Activated naive CD8-positive, alpha-beta T cell treated with anti-CD3 and anti-CD28 coated beads for 36 hours (primary cell): ENCODE measurements at regions not wholly inside any gene's neighbourhood (a gene's known extent, or its start where the extent isn't known, plus 50 kb on each side); places are given as distances from the start of the nearest gene placed in this dataset.

ENCODE experiments used
- DNase-seq: peaks from one replicate; pipeline ENCODE4 v3.0.0; 2021
- H3K27ac Mint-ChIP-seq: one replicate; pipeline ENCODE4 v1.8.0; 2022; ENCODE audit warnings: mild to moderate bottlenecking, moderate library complexity, mixed read lengths
- H3K27me3 Mint-ChIP-seq: one replicate; pipeline ENCODE4 v1.8.0; 2022; ENCODE audit warnings: mild to moderate bottlenecking, mixed read lengths
- H3K36me3 Mint-ChIP-seq: one replicate; pipeline ENCODE4 v1.8.0; 2021; ENCODE audit warnings: mild to moderate bottlenecking, mixed read lengths
- H3K4me1 Mint-ChIP-seq: one replicate; pipeline ENCODE4 v1.8.0; 2021; ENCODE audit warnings: mixed read lengths
- H3K4me3 Mint-ChIP-seq: one replicate; pipeline ENCODE4 v1.8.0; 2022; ENCODE audit warnings: mild to moderate bottlenecking, moderate library complexity, mixed read lengths
- H3K9me3 Mint-ChIP-seq: one replicate; pipeline ENCODE4 v1.8.0; 2022; ENCODE audit warnings: mixed read lengths

DNA sequence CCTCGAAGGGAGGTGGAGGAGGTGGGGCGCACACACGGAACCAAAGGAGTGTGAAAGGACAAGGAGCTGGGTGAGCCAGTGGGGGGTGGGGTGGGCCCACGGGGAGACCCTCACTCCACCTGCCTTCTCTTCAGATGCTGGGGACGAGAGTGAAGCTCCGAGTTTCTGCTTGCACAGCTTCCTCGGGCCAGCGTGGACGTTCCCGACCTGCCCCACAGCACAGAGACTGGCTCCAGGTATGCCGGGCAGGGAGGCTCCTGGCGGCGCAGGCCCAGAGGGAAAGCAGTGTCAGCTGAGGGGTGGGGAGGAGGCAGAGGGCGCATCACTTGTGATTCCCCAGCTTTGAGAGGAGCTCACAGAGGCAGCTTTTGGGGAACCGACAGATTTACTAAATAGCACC, 98.5 kb upstream of the RPS6KA2 start:
- Mint-ChIP-seq H3K27me3 (no peaks in the 10 kb centered on the region), H3K4me3 (no peak overlapping the region), H3K27ac (no peak overlapping the region), H3K9me3 (no peaks in the 10 kb centered on the region), H3K36me3 (no peaks in the 10 kb centered on the region), H3K4me1 (peaks cover 10% of the 10 kb centered on the region)
- DNase-seq, result no peak

DNA sequence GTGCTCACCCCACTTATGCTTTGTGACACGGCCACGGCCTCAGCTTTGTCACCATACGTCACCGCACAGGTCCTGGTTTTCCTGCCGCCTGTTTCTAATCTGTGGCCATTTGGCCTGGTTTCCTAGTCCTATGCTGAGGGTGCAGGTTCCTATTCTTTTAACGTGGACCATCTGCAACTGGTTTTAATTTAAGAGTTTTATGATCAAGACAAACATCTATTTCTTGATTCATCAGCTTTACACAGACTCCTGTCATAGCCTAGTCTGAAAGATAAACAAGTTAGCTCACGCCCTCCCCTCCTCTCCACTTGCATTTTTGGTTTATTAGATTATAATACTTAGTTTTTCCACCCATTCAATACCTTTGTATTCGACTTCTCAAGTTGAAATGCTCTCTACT, 97.5 kb upstream of the RPS6KA2 start:
- Mint-ChIP-seq H3K4me3 (no peak overlapping the region), H3K27ac (no peak overlapping the region), H3K27me3 (no peaks in the 10 kb centered on the region), H3K4me1 (peaks cover 4% of the 10 kb centered on the region), H3K9me3 (no peaks in the 10 kb centered on the region), H3K36me3 (no peaks in the 10 kb centered on the region)
- no peak for DNase-seq

DNA sequence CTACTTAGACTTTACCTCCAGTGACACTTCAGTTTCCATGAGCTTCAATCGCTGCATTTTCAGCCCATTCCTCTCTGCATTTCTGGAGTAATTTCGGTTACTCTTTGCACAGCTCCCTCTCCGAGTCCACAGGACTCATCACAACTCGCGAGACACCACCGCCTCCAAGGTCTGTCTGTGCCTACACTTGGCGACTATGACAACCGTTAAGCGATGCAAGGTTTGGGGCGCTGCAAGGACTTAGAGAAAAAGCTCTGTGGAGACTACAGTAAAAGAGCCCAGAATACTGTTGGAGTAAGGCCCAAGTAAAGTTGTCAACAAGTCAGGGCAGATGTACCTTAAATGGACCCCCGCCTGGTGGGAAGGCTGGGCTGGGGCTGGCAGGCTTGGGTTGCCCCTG, 95.7 kb upstream of the RPS6KA2 start:
- Mint-ChIP-seq H3K27me3 (no peaks in the 10 kb centered on the region), H3K36me3 (no peaks in the 10 kb centered on the region), H3K4me1 (no peaks in the 10 kb centered on the region), H3K9me3 (no peaks in the 10 kb centered on the region), H3K4me3 (no peak overlapping the region), H3K27ac (no peak overlapping the region)
- DNase-seq, result no peak

DNA sequence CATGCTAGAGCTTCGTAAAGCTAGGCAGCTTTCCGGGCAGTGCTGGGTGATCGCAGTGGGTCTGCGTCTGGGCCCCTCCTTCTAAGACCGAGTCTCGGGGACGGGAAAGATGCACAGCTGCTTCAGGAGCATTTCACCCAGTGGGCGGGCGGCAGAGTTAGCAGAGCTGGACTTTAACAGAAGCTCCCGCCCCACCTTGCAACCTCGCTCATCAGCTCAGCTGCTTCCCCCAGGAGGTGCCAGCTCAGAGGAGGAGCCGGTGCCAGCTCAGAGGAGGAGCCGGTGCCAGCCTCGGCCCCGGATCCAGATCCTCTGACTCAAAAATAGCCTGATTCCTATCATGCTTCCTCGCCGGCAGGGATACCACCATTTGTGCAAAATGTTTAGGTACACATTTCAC, 94.5 kb upstream of the RPS6KA2 start:
- Mint-ChIP-seq H3K4me3 (no peak overlapping the region), H3K27me3 (no peaks in the 10 kb centered on the region), H3K4me1 (no peaks in the 10 kb centered on the region), H3K36me3 (no peaks in the 10 kb centered on the region), H3K27ac (no peak overlapping the region), H3K9me3 (no peaks in the 10 kb centered on the region)
- no peak for DNase-seq

DNA sequence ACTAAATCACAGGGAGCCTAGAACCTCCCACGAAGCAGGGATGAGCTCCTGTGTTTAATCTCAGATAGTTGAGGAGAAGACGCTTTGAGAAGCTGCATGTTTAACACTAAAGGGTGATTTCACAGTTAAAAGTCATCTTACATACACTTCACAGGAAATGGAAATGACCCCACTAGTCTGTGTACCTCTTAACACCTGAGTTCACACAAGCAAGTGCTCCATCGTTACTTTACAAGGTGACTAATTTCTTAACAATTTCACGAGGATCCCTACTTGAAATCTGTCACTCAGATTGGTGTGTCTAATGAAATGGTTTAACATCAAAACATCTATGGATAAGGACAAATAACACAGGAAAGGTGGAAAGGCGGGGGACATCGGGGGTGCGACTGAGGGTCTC, 93.8 kb upstream of the RPS6KA2 start:
- Mint-ChIP-seq H3K4me3 (no peak overlapping the region), H3K27me3 (no peaks in the 10 kb centered on the region), H3K9me3 (no peaks in the 10 kb centered on the region), H3K36me3 (no peaks in the 10 kb centered on the region), H3K4me1 (no peaks in the 10 kb centered on the region), H3K27ac (no peak overlapping the region)
- DNase-seq, result no peak

DNA sequence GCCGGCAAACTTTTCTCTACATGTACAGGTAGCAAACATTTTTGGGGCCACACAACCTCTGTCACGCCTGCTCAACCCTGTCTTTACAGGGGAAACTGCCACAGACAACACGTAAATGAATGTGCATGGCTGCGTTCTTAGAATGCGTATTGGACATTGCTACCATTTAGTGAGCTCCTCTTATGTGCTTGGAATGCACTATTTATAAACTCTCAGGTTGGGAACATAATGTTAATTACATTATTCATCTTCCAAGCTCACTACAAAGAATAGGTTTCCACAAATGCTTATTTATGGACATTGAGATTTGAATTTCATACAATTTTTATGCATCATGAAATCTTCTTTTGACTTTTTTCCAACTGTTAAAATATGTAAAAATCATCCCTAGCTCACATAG, 92.0 kb upstream of the RPS6KA2 start:
- DNase-seq, result no peak
- Mint-ChIP-seq H3K4me3 (no peak overlapping the region), H3K36me3 (no peaks in the 10 kb centered on the region), H3K27ac (no peak overlapping the region), H3K9me3 (no peaks in the 10 kb centered on the region), H3K4me1 (no peaks in the 10 kb centered on the region), H3K27me3 (no peaks in the 10 kb centered on the region)

DNA sequence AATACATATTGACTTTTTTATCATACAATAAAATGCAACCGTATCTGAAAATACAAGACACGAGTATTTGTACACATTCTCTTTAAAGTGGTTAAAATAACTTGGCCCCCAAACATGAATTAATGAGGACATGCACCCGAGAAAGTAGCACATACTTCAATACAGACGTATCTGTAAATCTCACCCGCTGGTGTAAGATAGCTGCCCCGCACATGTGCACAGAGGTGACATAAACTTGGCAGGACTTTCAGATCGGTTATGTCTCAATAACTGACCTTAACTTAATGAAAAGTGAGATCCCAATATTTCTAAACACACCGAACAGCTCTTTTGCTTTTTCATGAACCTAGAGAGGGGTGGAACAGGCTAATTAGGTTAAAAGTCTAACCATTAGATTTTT, 91.5 kb upstream of the RPS6KA2 start:
- no peaks in the 10 kb centered on the region for H3K36me3 Mint-ChIP-seq
- H3K4me3 Mint-ChIP-seq, result no peak overlapping the region
- no peaks in the 10 kb centered on the region for H3K9me3 Mint-ChIP-seq
- H3K4me1 Mint-ChIP-seq, result no peaks in the 10 kb centered on the region
- H3K27me3 Mint-ChIP-seq, result no peaks in the 10 kb centered on the region
- no peak overlapping the region for H3K27ac Mint-ChIP-seq
- no peak for DNase-seq

DNA sequence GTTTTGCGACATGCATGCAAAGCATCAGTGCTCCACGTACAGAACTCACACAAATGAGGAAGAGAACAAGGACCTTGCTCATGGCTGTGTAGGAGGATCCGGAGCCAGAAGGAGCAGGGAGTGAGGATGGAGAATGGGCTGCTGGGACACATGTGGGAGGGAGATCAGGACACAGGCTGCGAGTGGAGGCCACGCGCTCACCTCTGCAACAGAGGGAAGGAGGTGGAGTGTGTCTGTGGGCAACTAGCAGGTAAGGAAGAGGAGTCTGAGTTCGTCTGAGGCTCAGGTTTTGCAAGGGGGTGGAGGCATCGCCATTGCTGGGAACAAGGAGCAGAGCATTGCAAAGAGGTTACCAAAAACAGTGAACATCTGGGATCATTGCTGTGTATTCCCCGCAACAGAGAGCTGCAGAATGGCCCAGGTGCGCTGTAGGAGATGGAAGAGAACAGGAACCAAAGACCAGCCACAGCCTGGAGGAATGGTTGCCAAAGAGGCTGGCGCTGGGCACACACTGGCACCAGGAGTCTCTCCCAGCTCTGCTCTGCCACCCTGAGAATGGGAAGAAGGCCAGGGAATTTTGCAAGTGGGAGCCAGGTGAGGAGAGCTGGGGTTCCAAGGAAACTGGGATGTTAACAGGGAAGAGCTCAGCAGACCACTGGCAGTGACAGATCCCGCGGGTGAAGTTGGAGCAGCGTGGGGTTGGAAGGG, 90.0 kb upstream of the RPS6KA2 start:
- DNase-seq, result no peak
- Mint-ChIP-seq H3K36me3 (no peaks in the 10 kb centered on the region), H3K27ac (no peak overlapping the region), H3K9me3 (no peaks in the 10 kb centered on the region), H3K4me1 (no peaks in the 10 kb centered on the region), H3K4me3 (no peak overlapping the region), H3K27me3 (no peaks in the 10 kb centered on the region)

DNA sequence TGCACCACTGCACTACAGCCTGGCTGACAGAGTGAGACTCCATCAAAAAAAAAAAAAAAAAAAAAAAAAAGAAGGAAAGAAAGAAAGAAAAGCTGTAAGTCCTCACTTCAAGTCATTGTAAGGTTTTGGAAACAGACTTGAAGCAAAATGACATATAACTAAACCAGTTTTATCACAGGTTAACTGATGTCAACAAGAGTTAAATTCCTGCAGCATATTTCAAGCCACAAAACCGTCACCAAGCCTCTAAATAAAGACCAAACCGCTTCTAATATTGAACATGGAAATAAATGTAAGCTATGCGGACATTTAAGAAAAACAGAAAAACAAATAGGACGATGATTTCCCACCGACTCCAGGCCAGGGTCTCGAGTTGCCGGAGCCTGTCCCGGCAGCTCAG, 88.9 kb upstream of the RPS6KA2 start:
- Mint-ChIP-seq H3K27me3 (no peaks in the 10 kb centered on the region), H3K36me3 (peaks cover 3% of the 10 kb centered on the region), H3K9me3 (peaks cover 6% of the 10 kb centered on the region), H3K27ac (no peak overlapping the region), H3K4me1 (no peaks in the 10 kb centered on the region), H3K4me3 (no peak overlapping the region)
- DNase-seq, result no peak

DNA sequence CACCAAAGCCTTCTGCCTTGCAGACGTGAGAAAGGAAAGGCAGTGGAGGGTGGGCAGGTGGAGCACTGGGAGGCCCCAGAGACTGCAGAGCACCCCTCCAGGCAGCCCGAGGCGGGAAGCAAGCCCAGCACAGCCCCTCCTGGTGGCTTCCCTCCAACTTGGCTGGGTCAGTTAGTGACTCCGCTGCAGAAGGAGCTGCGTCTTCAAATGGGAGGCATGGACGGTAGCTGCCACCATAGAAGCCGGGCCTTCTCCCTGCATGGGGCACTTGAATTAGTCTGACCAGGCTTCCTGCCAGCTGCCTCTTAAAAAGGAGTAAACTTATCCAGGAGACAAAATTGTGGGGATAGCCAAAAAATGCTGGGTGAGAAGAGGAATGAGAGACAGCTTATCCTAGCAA, 88.0 kb upstream of the RPS6KA2 start:
- Mint-ChIP-seq H3K4me1 (no peaks in the 10 kb centered on the region), H3K4me3 (no peak overlapping the region), H3K36me3 (peaks cover 3% of the 10 kb centered on the region), H3K9me3 (peaks cover 6% of the 10 kb centered on the region), H3K27ac (no peak overlapping the region), H3K27me3 (no peaks in the 10 kb centered on the region)
- no peak for DNase-seq

DNA sequence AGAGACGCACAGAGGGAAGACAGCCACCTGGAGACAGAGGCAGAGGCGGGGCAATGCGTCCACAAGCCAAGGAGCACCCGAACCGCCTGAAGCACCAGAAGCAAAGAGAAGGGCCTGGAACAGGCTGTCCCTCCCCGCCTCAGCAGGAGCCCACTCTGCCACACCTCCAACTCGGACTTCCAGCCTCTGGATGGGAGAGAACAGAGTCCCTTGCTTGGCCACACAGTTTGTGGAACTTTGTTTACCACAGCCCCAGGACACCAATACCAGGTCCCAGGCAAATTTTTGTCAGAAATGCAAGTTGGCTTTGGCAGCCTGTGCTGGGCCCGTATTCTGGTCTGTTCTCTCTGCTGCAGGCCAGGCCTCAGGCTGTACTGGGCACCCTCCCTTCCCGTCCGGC, 87.5 kb upstream of the RPS6KA2 start:
- H3K4me3 Mint-ChIP-seq, result no peak overlapping the region
- no peak overlapping the region for H3K27ac Mint-ChIP-seq
- H3K9me3 Mint-ChIP-seq, result peaks cover 6% of the 10 kb centered on the region
- no peaks in the 10 kb centered on the region for H3K4me1 Mint-ChIP-seq
- peaks cover 3% of the 10 kb centered on the region for H3K36me3 Mint-ChIP-seq
- no peak for DNase-seq
- H3K27me3 Mint-ChIP-seq, result no peaks in the 10 kb centered on the region

DNA sequence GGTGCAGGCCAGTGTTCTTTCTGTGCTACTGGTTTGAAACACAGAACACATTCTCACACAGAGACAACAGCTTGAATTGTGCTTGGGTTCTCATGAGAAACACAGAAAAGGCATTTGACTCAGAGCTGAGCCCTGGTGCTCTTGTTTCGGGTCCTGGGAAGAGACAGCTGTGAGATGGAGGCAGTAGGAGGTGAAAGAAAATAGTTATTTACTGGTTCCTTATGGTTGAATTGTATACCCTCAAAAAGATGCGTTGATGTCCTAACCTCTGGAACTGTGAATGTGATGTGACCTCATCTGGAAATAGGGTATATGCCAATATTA, 87.1 kb upstream of the RPS6KA2 start:
- H3K9me3 Mint-ChIP-seq, result peaks cover 6% of the 10 kb centered on the region
- H3K36me3 Mint-ChIP-seq, result peaks cover 3% of the 10 kb centered on the region
- H3K27me3 Mint-ChIP-seq, result no peaks in the 10 kb centered on the region
- H3K27ac Mint-ChIP-seq, result no peak overlapping the region
- no peak for DNase-seq
- no peaks in the 10 kb centered on the region for H3K4me1 Mint-ChIP-seq
- H3K4me3 Mint-ChIP-seq, result no peak overlapping the region

DNA sequence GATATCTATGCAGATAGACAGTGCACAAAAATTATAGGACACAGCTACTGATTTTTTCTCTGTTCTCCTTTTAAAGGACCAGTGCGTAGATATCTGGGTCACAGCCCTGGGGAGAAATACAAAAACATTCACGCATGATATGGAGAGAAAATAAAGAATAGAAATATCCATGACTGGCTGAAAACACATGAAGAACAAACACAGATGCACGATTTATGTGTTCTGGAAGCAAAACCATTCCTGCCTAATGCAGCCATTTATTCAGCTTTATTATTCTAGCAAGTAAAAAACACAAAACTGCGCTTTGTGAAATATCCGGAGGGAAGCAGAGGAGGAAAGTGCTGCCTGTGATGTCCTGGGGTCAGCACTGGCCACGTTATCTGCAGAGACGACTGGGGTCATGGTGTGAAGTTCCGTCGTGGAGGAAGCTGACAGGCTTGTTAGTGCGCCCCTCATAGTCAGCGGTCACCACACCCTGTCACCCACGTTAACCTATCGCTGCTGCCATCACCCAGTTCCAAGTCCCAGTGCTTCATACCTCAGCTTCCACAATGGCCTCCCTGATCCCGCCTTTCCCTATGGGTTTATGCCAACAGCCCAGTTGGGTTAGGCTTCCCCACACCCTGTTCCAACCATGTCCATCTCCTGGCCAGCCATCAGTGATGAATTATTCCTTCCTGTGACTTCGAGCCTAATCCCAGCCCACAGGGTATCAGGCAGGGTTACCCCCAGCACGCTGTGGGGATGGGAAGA, 86.6 kb upstream of the RPS6KA2 start:
- H3K27me3 Mint-ChIP-seq, result no peaks in the 10 kb centered on the region
- H3K36me3 Mint-ChIP-seq, result peaks cover 3% of the 10 kb centered on the region
- H3K4me3 Mint-ChIP-seq, result no peak overlapping the region
- DNase-seq, result no peak
- H3K27ac Mint-ChIP-seq, result no peak overlapping the region
- no peaks in the 10 kb centered on the region for H3K4me1 Mint-ChIP-seq
- H3K9me3 Mint-ChIP-seq, result peaks cover 6% of the 10 kb centered on the region

DNA sequence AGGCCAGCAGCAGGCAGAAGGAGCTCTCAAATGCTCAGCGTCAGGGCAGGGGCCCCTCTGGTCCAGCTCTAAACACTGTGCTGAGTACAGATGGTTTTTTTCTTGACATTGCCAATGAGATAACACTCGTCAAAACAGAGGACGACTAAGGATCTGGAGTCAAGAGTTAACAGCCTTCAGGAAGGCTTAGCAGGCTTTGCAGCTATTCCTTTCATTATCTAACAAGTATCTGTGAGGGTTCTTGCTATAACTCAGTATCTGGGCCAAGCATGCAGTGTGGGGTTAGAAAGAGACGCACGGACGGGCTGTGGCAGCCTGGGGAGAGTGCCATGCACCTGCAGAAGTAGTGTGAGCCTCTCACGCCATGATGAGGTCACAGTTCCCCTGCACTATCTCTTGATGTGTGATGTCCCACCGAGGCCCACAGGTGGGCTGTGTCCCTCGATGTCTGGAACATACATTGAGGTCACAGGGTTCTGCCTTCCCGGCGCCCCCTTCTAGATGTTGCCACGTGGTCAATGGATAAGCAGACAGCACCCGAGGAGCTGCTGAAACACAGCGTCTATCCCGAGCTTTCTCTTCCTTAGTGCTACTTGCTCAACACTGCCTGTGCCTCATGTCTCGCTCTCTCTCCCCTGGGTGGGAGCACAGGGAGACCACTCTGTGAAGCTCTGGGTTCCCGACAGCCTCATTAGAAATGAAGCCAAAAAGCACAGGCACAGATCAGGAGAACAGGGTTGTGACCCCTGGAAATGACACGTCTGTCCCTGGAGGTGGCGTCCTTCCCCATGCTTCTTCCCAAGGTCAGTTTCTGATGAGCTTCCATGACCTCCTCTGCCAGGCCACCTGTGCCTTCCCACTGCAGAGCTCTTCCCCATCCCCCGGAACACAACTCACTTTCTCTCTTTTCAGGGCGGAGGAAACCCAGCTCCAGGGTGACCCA, 85.5 kb upstream of the RPS6KA2 start:
- Mint-ChIP-seq H3K9me3 (peaks cover 6% of the 10 kb centered on the region), H3K4me3 (no peak overlapping the region), H3K36me3 (peaks cover 3% of the 10 kb centered on the region), H3K4me1 (no peaks in the 10 kb centered on the region), H3K27me3 (no peaks in the 10 kb centered on the region), H3K27ac (no peak overlapping the region)
- DNase-seq, result no peak

DNA sequence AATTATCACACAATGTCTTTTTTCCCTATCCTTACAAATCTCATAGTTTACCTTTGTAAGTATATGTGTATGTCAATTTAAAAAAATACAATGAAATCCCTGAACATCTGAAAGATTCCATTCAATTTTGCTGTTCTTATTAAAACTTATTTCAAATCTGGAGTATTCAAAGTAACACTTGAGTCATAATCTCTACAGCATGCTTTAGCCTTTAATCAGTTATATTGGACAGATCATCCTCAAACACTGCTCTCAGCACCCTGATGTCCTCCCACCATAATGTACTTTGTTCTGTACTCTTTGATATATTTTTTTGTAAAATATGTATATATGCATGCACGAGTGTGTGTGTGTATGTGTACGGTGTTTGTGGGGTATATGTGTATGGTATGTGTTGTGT, 83.0 kb upstream of the RPS6KA2 start:
- no peaks in the 10 kb centered on the region for H3K27me3 Mint-ChIP-seq
- H3K9me3 Mint-ChIP-seq, result peaks cover 6% of the 10 kb centered on the region
- no peak for DNase-seq
- H3K4me3 Mint-ChIP-seq, result no peak overlapping the region
- H3K4me1 Mint-ChIP-seq, result no peaks in the 10 kb centered on the region
- peaks cover 3% of the 10 kb centered on the region for H3K36me3 Mint-ChIP-seq
- no peak overlapping the region for H3K27ac Mint-ChIP-seq
